Esophagus muscularis mucosa (tissue), 4 donors: ENCODE measurements at regions not wholly inside any gene's neighbourhood (a gene's known extent, or its start where the extent isn't known, plus 50 kb on each side); places are given as distances from the start of the nearest gene placed in this dataset.
"Not testable (repeated sequence)": the region's sequence is repeated elsewhere in the genome, so short reads cannot be mapped to it uniquely, and the experiment has no call there.

ENCODE experiments used
- DNase-seq: peaks from one replicate; pipeline ENCODE4 v3.0.0-alpha.2; 2017; ENCODE audit errors: extremely low spot score
- H3K27ac ChIP-seq, 4 donors: fragments of 200-600 bp; sonication (generic); replicated peaks in 1 of 4; 1 replicate in 3 of 4; 2 replicates in 1 of 4; pipeline ENCODE4 v1.5.1; 2016 to 2019; ENCODE audit warnings: mild to moderate bottlenecking in 1 of 4
- H3K27me3 ChIP-seq, 4 donors: fragments of 200-600 bp; sonication (generic); one replicate each; pipeline versions ENCODE4 v1.5.1 to v1.6.0; 2016 to 2019
- H3K36me3 ChIP-seq, 4 donors: fragments of 200-600 bp; sonication (generic); one replicate each; pipeline ENCODE4 v1.5.1; 2016 to 2019
- H3K4me1 ChIP-seq, 4 donors: fragments of 200-600 bp; sonication (generic); one replicate each; pipeline ENCODE4 v1.5.1; 2016 to 2019
- H3K4me3 ChIP-seq, 4 donors: fragments of 200-600 bp; sonication (generic); 1 replicate in 2 of 4; 2 replicates in 2 of 4; pipeline ENCODE4 v1.5.1; 2016 to 2019; ENCODE audit warnings: mild to moderate bottlenecking in 4 of 4, moderate library complexity in 1 of 4
- H3K9me3 ChIP-seq, 4 donors: fragments of 200-600 bp; sonication (generic); 1 replicate in 3 of 4; 2 replicates in 1 of 4; pipeline ENCODE4 v1.5.1; 2016 to 2019
- CTCF ChIP-seq, 3 experiments: fragments of 200-600 bp in 2 of 3; fragments of 450-650 bp in 1 of 3; sonication (generic) in 2 of 3; IDR thresholded peaks; one replicate each; pipeline ENCODE4 v1.5.1; 2017 to 2019; ENCODE audit warnings: antibody characterized with exemption in 3 of 3, mild to moderate bottlenecking in 2 of 3, moderate library complexity in 1 of 3
- EP300 ChIP-seq: sonication (generic); formaldehyde crosslinking; IDR thresholded peaks from one replicate; pipeline ENCODE4 v1.6.1; 2017; ENCODE audit warnings: antibody characterized with exemption
- POLR2A ChIP-seq: fragments of 450-650 bp; IDR thresholded peaks from one replicate; pipeline ENCODE4 v1.6.1; 2017; ENCODE audit warnings: antibody characterized with exemption, moderate library complexity, mild to moderate bottlenecking, low read depth
- POLR2AphosphoS5 ChIP-seq, 2 donors: sonication (generic); formaldehyde crosslinking; IDR thresholded peaks; one replicate each; pipeline ENCODE4 v1.6.1; 2017; ENCODE audit warnings: antibody characterized with exemption in 2 of 2
- WGBS: methylation state at CpG from one replicate; pipeline ENCODE4 v1.1.5; 2018; 5-methylcytosine and 5-hydroxymethylcytosine counted together
- intact Hi-C: fragments of 100-400 bp; cut with DNase I; formaldehyde crosslinking; loops from one replicate; pipeline ENCODE4 v1.15.1; 2023

GRCh38 chr14:45785240-45785639 lies 532.2 kb upstream of the MIS18BP1 start:
- Histone ChIP-seq H3K4me3 (no peak overlapping the region), H3K27ac (no peak overlapping the region), H3K4me1 (no peaks in the 10 kb centered on the region), H3K9me3 (peaks cover 0 to 26% (median 16%) of the 10 kb centered on the region in 4 donors), H3K36me3 (no peaks in the 10 kb centered on the region), H3K27me3 (no peaks in the 10 kb centered on the region)
- WGBS, result 97% methylated on average over 1 of the region's 1 CpG
- DNase-seq, result no peak
- no peak for TF ChIP-seq EP300
- TF ChIP-seq POLR2AphosphoS5 (IDR thresholded peaks at IDR 0.05), result no peak
- no peak for TF ChIP-seq POLR2A
- no peak for TF ChIP-seq CTCF (IDR thresholded peaks at IDR 0.05)
- intact Hi-C loops, result no loop called here

- no peak for TF ChIP-seq EP300
- no peak for TF ChIP-seq POLR2A
- no peak for TF ChIP-seq CTCF (IDR thresholded peaks at IDR 0.05)
- TF ChIP-seq POLR2AphosphoS5 (IDR thresholded peaks at IDR 0.05), result no peak
- no peak for DNase-seq
- no peak overlapping the region for H3K4me3 ChIP-seq
- no peaks in the 10 kb centered on the region for H3K36me3 ChIP-seq
- no peaks in the 10 kb centered on the region for H3K27me3 ChIP-seq
- no peak overlapping the region for H3K27ac ChIP-seq
- 98% methylated on average over 2 of the region's 2 CpGs for WGBS
- intact Hi-C loops, result no loop called here
- no peaks in the 10 kb centered on the region for H3K9me3 ChIP-seq
- H3K4me1 ChIP-seq, result no peaks in the 10 kb centered on the region
Observed at GRCh38 chr14:45766247-45766646, 513.2 kb upstream of the MIS18BP1 start.

- Histone ChIP-seq H3K27ac (no peak overlapping the region), H3K4me1 (no peaks in the 10 kb centered on the region), H3K27me3 (no peaks in the 10 kb centered on the region), H3K4me3 (no peak overlapping the region), H3K9me3 (no peaks in the 10 kb centered on the region), H3K36me3 (no peaks in the 10 kb centered on the region)
- 76% methylated on average over 4 of the region's 4 CpGs for WGBS
- DNase-seq, result no peak
- no peak for TF ChIP-seq EP300
- TF ChIP-seq POLR2AphosphoS5 (IDR thresholded peaks at IDR 0.05), result no peak
- TF ChIP-seq POLR2A, result no peak
- TF ChIP-seq CTCF (IDR thresholded peaks at IDR 0.05), result no peak
- intact Hi-C loops, result no loop called here
Observed at GRCh38 chr14:45757655-45758054, 504.7 kb upstream of the MIS18BP1 start.

GRCh38 chr14:45756412-45756811 lies 503.4 kb upstream of the MIS18BP1 start:
- H3K36me3 ChIP-seq, intact Hi-C loops, H3K9me3 ChIP-seq, H3K4me1 ChIP-seq, H3K27me3 ChIP-seq, DNase-seq, H3K4me3 ChIP-seq, H3K27ac ChIP-seq: not testable (repeated sequence)
- WGBS, result 85% methylated on average over 2 of the region's 2 CpGs

GRCh38 chr14:45743884-45744283 lies 490.9 kb upstream of the MIS18BP1 start:
- Histone ChIP-seq H3K27me3 (no peaks in the 10 kb centered on the region), H3K27ac (no peak overlapping the region), H3K9me3 (no peaks in the 10 kb centered on the region), H3K4me3 (no peak overlapping the region), H3K4me1 (no peaks in the 10 kb centered on the region), H3K36me3 (no peaks in the 10 kb centered on the region)
- 85% methylated on average over 5 of the region's 5 CpGs for WGBS
- DNase-seq, result no peak
- intact Hi-C loops, result no loop called here
- TF ChIP-seq POLR2A (no peak), POLR2AphosphoS5 (IDR thresholded peaks at IDR 0.05) (no peak), CTCF (IDR thresholded peaks at IDR 0.05) (no peak), EP300 (no peak)
